ENCODE measurements at regions not wholly inside any gene's neighbourhood (a gene's known extent, or its start where the extent isn't known, plus 50 kb on each side); places are given as distances from the start of the nearest gene placed in this dataset.

- H3K36me3 ChIP-seq (ENCODE audit: insufficient read depth, low read length), result no peaks in the 10 kb centered on the region
- no peaks in the 10 kb centered on the region for H3K79me2 ChIP-seq (ENCODE audit: insufficient read depth, low read depth, low read length)
- no peak overlapping the region for H3K4me2 ChIP-seq (ENCODE audit: low read length)
- no peaks in the 10 kb centered on the region for H3K9me3 ChIP-seq (ENCODE audit: low read length)
- no peaks in the 10 kb centered on the region for H3K9me2 ChIP-seq (ENCODE audit: insufficient read depth, low read length)
- CTCF ChIA-PET (ENCODE audit: unreplicated experiment), result no interaction called here
- no peaks in the 10 kb centered on the region for H3K4me1 ChIP-seq (ENCODE audit: insufficient read depth, low read length, poor library complexity, severe bottlenecking)
- TF ChIP-seq, protein P1, sequence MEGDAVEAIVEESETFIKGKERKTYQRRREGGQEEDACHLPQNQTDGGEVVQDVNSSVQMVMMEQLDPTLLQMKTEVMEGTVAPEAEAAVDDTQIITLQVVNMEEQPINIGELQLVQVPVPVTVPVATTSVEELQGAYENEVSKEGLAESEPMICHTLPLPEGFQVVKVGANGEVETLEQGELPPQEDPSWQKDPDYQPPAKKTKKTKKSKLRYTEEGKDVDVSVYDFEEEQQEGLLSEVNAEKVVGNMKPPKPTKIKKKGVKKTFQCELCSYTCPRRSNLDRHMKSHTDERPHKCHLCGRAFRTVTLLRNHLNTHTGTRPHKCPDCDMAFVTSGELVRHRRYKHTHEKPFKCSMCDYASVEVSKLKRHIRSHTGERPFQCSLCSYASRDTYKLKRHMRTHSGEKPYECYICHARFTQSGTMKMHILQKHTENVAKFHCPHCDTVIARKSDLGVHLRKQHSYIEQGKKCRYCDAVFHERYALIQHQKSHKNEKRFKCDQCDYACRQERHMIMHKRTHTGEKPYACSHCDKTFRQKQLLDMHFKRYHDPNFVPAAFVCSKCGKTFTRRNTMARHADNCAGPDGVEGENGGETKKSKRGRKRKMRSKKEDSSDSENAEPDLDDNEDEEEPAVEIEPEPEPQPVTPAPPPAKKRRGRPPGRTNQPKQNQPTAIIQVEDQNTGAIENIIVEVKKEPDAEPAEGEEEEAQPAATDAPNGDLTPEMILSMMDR (conservative IDR thresholded peaks at IDR 0.05; ENCODE audit: low read length), result no peak
- no peak for TF ChIP-seq EZH2phosphoT487 (IDR thresholded peaks at IDR 0.05; ENCODE audit: borderline replicate concordance, low read depth, low read length)
- intact Hi-C loops (cut with micrococcal nuclease; ENCODE audit: unreplicated experiment), result no loop called here
- no peak overlapping the region for H2AFZ ChIP-seq (ENCODE audit: low read length)
- no peak overlapping the region for H3K4me3 ChIP-seq (ENCODE audit: low read depth, low read length, poor library complexity, severe bottlenecking)
- POLR2A ChIA-PET, result interaction anchor here (0.6 to 0.9 kb wide), 2 partner anchors 11 to 13 kb away, joined by 3 to 6 read pairs; no protein-coding TSS in a partner anchor
- DNase-seq (ENCODE audit: low spot score), result no peak
- BruUV-seq (replicated peaks), result no TSS peak
- no peaks in the 10 kb centered on the region for H4K20me1 ChIP-seq (ENCODE audit: insufficient read depth, low read length)
- H3K27ac ChIP-seq (ENCODE audit: low read depth, low read length, poor library complexity, severe bottlenecking), result no peak overlapping the region
Observed at GRCh38 chr20:52404671-52405070, 213.1 kb upstream of the ZFP64 start.

GRCh38 chr20:52402950-52403349 lies 211.4 kb upstream of the ZFP64 start:
- Histone ChIP-seq H3K4me2 (ENCODE audit: low read length) (no peak overlapping the region), H3K4me3 (ENCODE audit: low read depth, low read length, poor library complexity, severe bottlenecking) (no peak overlapping the region), H4K20me1 (ENCODE audit: insufficient read depth, low read length) (no peaks in the 10 kb centered on the region), H3K36me3 (ENCODE audit: insufficient read depth, low read length) (no peaks in the 10 kb centered on the region), H3K9me2 (ENCODE audit: insufficient read depth, low read length) (no peaks in the 10 kb centered on the region), H2AFZ (ENCODE audit: low read length) (no peak overlapping the region), H3K4me1 (ENCODE audit: insufficient read depth, low read length, poor library complexity, severe bottlenecking) (no peaks in the 10 kb centered on the region), H3K79me2 (ENCODE audit: insufficient read depth, low read depth, low read length) (no peaks in the 10 kb centered on the region), H3K9me3 (ENCODE audit: low read length) (no peaks in the 10 kb centered on the region), H3K27ac (ENCODE audit: low read depth, low read length, poor library complexity, severe bottlenecking) (no peak overlapping the region)
- ChIA-PET POLR2A (no interaction called here), CTCF (ENCODE audit: unreplicated experiment) (no interaction called here)
- intact Hi-C loops (cut with micrococcal nuclease; ENCODE audit: unreplicated experiment), result no loop called here
- BruUV-seq (replicated peaks), result no TSS peak
- DNase-seq (ENCODE audit: low spot score), result no peak
- TF ChIP-seq EZH2phosphoT487 (IDR thresholded peaks at IDR 0.05; ENCODE audit: borderline replicate concordance, low read depth, low read length), result no peak
- TF ChIP-seq, protein P1 (conservative IDR thresholded peaks at IDR 0.05; ENCODE audit: low read length), result no peak

- H3K9me3 ChIP-seq (ENCODE audit: low read length), result no peaks in the 10 kb centered on the region
- no peaks in the 10 kb centered on the region for H3K36me3 ChIP-seq (ENCODE audit: insufficient read depth, low read length)
- H3K27ac ChIP-seq (ENCODE audit: low read depth, low read length, poor library complexity, severe bottlenecking), result no peak overlapping the region
- TF ChIP-seq EZH2phosphoT487 (IDR thresholded peaks at IDR 0.05; ENCODE audit: borderline replicate concordance, low read depth, low read length), result no peak
- TF ChIP-seq, protein P1 (conservative IDR thresholded peaks at IDR 0.05; ENCODE audit: low read length), result no peak
- H3K4me3 ChIP-seq (ENCODE audit: low read depth, low read length, poor library complexity, severe bottlenecking), result no peak overlapping the region
- H3K9me2 ChIP-seq (ENCODE audit: insufficient read depth, low read length), result no peaks in the 10 kb centered on the region
- H2AFZ ChIP-seq (ENCODE audit: low read length), result no peak overlapping the region
- no peaks in the 10 kb centered on the region for H3K4me1 ChIP-seq (ENCODE audit: insufficient read depth, low read length, poor library complexity, severe bottlenecking)
- ChIA-PET CTCF (ENCODE audit: unreplicated experiment) (no interaction called here), POLR2A (interaction anchor here (0.6 kb wide), 1 partner anchor 547 kb away, joined by 4 read pairs; no protein-coding TSS in a partner anchor)
- no TSS peak for BruUV-seq (replicated peaks)
- H3K79me2 ChIP-seq (ENCODE audit: insufficient read depth, low read depth, low read length), result no peaks in the 10 kb centered on the region
- intact Hi-C loops (cut with micrococcal nuclease; ENCODE audit: unreplicated experiment), result no loop called here
- no peak overlapping the region for H3K4me2 ChIP-seq (ENCODE audit: low read length)
- no peaks in the 10 kb centered on the region for H4K20me1 ChIP-seq (ENCODE audit: insufficient read depth, low read length)
- no peak for DNase-seq (ENCODE audit: low spot score)
Observed at GRCh38 chr20:52402514-52402913, 210.9 kb upstream of the ZFP64 start.
